ELF-1 (cell line): ENCODE measurements at regions not wholly inside any gene's neighbourhood (a gene's known extent, or its start where the extent isn't known, plus 50 kb on each side); places are given as distances from the start of the nearest gene placed in this dataset.

Experiments
- DNase-seq: peaks from one replicate; pipeline ENCODE4 v3.0.0-alpha.2; 2016; ENCODE audit warnings: low read depth, low spot score

DNA sequence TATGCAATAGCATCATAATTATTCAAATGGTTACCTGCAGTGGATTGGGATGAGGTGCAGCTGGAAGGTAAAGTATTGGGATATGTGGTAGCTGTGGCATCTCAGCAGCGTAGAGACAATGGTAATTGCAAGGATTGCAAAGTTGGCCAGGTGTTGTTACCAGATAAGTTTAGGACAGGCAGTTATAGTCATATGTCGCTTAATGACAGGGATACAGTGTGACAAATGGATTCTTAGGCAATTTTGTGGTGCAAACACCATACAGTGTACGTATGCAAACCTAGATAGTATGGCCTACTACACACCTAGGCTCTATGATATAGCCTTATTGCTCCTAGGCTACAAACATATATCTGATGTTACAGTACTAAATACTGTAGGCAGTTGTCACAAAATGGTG lies 163.5 kb upstream of the LYZL2 start:
- DNase-seq: no peak

DNA sequence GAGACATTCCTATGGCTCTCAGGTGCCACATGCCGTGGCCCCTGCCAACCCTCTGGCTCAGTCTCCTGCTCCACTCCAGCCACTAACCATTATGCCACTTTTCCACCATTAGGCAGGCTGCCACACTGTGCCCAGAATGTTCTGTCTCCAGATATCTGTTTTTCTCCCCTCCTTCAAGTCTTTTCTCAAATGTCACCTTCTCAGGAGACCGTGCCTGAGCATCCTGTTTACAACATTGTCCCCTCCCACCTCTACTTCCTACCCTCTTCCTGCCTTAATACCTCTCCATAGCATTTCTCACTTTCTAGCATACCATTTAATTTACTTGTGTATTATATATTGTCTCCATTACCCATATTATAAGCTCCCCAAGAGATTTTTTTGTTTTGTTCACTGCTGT lies 162.5 kb upstream of the LYZL2 start:
- DNase-seq: no peak

DNA sequence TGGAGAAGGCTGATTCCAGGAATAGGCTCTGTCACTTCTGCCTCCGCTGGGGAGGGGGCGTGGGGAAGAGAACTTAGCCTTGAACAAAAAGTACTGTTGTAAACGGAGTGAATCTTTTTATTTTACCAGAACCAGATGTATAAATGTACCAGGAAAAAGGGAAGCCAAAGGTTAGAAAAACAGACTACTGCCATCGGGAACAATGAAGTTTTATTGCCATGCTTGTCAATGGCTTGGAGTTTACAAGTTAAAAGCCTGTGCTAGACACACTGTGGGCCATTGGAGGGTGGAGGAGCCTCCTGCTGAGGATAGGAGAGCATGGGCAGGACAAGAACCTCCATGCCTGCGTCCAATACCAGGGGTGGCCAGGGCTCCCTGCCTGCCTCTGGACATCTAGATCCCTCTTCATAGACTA lies 161.7 kb upstream of the LYZL2 start:
- no peak for DNase-seq

DNA sequence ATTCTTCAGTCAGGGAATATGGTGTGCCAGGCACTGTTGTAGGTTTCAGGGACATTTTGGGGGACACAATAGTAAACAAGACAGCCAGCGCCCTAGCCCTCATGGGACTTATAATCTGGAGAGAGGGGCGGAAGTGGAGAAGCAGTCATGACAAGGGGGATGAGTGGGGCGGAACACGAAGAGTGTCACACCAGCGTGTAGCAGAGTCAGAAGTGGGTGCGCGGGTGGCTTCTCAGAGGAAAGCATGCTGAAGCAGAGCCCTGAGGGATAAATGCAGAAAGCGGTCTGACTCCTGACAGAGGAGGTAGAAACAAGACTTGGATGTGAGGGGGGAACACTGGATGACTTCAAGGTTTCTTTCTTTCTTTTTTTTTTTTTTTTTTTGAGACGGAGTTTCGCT lies 160.3 kb upstream of the LYZL2 start:
- DNase-seq: no peak

DNA sequence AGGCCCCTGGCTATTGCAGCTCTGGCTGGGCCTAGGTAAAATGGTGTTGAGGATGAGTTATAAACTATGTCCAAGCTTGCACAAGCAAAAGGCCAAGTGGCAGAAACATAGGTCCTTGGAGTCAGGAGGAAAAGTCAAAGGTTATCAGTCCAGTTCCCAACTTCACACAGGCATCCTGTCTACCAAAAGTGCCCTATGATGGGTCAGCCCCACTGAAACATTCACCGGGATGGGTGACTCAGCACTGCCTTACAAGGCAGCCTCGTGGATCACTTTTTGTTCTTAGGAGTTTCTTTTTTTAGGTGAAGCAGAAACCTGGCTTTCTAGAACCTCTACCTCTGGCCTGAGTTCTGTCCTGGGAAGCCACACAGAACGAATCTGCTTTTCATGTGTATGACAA lies 158.8 kb upstream of the LYZL2 start:
- peak; percentile 52 for DNase-seq

DNA sequence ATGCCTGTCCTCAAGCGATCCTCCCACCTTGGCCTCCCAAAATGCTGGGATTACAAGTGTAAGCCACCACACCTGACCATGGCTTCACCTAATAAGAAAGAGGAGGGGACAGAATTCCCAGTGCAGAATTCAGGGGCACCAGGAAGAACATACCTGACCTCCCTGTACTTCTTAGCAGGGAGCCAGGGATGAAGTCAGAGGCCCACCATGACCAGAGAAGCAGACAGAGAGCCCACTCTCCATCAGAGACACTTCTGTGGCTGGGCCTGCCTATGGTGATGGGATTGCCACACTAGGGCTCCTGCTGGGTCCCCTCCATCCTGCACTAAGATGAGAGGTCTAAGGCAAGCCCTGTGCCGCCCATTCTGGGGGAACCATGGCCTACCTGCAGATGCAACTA lies 157.4 kb upstream of the LYZL2 start:
- DNase-seq: no peak

DNA sequence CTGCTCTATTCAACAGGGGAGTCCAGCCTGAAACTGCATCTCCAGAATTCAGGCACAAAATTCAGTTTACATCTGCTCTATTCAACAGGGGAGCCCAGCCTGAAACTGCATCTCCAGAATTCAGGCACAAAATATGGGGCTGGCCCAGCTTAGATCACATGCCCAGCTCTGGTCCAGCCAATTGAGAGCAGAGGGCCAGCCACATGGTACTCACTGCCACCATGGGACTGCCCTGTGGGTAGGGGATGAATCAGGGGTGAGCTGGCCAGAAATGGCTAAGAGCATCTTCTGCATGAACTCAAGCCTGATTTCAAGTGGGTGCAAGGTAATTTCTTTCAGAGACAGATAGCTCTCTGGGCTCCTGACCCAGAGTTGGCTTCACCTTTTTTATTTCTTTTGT lies 156.6 kb upstream of the LYZL2 start:
- DNase-seq: no peak

DNA sequence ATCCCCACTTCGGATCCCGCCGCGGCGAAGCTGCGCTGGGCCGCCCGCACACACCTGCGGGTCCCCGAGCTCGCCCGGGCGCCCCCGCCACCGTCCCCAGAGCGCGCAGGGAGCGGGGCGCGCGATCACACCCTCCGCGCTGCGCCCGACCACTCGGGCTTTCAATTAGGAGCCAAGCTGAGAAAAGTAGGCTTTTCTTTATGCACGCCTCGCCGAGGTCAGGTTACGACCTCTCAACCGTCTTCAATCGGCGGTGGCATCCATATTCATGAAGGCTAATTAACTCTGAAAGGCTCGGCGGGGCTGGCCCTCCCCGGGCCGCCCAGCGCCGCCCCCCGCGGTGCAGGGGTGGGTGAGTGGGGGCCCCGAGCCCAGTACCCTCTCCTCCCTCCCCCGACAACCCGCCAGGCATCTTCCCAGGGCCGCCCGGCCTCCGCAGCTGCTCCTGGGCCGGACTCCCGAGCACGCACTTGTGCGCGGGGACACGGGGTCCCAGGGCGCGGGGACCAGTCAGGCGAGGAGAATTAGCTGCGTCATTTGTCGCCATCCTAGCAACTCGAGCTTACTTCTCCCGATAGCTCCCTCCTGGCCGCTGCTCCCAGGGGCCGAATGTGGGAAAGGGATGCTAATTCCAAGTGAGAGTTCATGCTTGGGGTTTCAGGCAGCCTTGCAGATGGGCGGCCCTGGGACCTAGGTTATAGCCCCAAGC lies 155.5 kb upstream of the LYZL2 start:
- DNase-seq: peak; percentile 93

DNA sequence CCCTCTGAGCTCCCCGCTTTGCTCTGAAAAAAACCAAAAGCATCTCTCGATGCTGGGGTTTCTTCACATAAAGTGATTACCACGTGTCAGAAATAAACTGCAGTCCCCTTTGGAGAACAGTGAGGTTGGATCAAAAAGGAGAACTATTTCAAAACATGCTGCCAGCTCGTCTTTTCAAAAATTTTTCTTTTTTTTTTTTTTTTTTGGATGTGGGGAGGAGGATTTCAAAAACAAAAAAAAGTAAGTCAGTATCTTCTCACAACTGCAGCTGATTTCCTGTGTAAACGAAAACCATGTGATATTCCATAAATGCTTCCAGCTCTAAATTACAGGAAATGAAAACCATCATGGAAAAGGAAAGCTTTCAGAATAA lies 155.0 kb upstream of the LYZL2 start:
- no peak for DNase-seq

DNA sequence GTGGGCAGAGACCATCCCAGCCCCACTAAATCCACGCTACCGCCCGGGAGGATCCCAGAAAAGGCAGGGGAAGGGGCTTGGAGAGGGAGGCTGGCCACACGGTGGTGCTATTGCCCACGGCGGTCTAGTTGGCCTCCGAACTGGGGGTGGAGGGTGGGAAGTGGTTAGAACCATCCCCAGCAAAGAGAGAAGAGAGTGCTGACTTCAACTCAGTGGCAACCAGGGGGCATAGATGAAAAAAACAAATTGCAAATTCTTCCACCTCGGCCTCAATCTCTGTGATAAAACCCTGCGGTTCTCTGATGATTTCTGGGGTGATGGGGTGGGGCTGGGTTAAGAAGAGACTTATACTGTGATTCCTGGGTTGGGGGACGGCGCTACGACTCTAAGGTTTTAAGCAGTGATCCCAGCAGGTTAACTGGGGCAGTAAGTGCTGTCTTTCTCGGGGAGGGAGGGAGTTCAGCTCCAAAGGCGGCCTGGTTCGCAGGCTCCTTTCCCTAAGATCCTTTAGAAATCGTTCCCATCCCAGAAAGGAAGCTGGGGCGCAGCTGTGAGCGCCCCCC lies 154.5 kb upstream of the LYZL2 start:
- peak; percentile 92 for DNase-seq

DNA sequence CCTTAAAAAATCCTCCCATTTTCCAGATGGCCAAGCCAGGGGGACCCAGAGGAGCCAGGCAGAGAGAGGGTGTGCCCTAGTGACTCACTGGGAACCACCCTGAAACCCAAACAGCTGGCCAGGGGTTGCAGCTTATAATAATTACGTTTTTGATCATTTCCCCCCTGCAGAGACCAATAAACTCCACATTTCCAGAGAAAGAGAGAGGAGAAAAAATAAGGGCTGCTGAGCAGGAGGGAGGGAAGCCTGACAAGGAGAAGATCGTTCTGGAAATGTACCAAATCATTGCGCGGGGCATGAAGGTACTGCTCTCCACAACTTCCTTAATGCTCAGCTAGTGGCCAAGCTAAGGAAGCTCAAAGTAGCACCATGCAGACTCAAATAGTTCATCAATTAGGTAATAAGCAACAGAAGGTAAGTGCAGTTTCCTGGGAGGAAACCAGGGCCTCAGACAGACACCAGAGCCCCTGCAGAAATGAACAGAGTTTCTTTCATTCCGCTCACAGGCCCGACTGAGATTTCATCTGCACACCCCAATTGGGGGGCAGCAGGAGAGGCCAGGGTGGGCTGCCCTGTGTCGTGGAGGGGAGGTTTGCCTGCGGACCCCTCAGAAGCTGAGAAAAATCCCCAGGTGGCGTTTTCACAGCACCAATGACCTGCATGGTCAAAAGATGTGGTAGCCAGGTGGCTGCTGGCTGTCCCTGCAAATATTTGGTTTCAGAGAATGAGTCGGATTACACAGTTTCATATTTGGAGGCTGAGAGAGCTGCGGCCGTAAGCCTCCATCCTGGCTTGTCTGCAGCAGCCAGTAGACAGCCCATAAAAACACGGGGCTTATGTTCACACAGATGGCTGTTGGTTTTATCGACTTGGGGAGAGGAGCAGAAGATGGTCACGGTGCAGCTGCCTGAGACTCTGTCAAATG lies 153.2 kb upstream of the LYZL2 start:
- no peak for DNase-seq

DNA sequence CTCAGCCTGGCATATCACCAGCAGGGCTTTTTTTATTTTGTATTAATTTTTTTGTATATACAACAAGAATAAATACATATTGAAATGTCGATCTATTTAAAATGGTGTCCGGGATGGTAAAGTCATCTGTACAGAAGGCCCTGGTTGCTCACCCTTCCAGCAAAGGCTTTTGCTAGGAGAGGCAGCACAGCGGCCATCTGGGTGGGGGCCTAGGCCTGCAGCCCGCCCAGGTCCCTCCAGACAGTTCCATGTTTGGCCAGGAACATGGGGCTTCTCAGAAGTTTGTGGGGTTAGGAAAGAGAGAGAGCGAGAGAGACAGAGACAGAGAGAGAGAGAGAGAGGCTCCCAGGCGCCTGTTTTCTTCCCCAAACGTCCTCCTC lies 152.6 kb upstream of the LYZL2 start:
- DNase-seq: no peak

DNA sequence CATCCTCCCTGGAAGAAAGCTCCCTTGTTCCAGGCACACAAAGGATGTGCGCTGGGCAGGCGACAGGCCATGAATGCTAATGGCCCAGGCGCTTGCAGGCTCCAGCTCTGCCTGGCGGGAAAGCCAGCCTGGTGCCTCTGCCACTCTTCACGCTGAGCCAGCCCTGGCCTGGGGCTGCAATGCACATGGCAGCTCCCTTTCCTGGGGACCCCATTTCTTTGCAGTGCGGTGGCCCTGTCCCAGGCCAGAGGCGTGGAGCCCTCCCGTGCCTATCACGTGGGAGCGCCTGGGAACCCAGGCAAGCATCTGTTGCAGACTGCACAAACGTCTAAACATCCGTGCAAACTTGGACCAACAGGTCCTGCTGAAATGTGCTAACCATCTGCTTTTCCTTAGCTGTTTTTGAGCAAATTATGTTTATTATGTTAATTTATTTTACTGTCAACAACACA lies 152.1 kb upstream of the LYZL2 start:
- no peak for DNase-seq

DNA sequence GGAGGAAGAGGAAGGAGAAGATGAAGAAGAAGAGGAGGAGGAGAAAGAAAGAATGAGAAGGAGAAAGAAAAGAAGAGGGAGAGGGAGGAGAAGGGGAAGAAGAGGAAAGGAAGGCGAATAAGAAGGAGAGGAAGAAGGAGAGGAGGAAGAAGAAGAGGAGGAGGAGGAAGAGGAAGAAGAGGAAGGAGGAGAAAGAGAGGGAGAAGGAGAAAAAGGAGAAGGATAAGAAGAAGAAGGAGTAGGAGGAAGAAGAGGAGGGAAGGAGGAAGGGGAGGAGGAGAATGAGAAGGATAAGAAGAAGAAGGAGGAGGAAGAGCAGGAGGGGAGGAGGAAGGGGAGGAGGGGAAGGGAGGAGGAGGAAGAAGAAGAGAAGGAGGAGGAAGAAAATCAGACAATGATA lies 149.2 kb upstream of the LYZL2 start:
- DNase-seq: no peak

DNA sequence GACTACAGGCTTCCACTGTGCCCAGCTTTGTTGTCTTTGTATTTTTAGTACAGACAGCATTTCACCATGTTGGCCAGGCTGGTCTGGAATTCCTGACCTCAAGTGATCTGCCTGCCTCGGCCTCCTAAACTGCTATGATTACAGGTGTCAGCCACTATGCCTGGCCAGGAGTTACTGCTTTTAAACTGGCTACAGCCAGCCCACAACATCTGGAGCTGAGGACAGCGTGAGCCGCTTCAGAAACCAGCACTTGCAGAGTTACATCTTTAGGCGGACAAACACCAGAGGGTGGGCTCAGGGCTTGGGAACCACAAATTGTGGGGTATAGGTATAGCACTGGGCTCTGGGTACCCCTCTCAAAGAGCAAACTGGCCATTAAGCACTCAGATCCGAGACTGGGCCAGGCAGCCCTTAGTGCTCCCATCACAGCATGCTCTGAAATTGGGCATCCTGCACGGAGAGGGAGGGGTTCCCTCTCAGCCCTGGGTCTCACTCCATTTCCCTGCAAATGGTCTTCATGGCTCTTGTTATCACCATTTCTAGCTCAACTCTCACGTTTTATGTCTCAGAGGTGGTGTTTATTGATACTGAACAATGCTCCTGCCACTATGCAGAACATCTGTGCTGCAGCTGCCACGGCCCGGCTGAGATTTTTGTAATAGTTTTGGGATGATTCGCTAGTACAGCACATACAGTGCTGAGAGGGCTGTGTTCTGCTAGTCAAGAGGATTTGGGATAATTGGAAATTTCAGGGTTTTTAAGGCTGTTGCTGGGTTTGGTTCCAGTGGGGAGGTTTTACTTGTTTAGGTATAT lies 146.4 kb upstream of the LYZL2 start:
- DNase-seq: no peak

DNA sequence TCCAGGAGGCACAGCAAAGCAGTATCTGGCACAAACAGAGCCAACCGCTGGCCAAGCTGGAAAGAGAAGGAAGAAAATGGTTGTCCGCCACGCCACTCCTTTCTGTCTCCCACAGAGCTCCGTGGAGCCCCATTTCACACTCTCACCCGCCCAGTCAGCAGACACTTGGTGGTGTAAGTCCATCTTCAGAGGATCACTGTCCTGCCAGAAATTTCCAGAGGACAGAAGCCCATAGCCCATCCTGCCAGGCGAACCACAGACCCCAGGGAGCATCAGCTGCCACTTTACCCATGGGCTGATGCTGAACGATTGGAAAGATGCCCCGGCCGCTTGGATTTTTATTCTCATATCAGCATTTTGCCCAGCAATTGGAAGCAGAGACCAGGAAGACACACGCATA lies 144.7 kb upstream of the LYZL2 start:
- DNase-seq: no peak

DNA sequence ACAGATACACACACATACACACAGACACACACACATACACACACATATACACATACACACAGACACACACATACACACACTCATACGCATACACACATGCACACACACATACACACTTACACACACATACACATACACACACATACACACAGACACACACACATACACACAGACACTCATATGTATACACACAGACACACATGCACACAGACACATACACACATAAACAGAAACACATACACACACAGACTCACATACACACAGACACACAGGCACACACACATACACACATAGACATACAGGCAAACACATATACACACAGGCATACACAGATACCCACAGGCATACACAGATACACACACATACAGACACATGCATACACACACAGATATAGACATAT lies 143.9 kb upstream of the LYZL2 start:
- no peak for DNase-seq

DNA sequence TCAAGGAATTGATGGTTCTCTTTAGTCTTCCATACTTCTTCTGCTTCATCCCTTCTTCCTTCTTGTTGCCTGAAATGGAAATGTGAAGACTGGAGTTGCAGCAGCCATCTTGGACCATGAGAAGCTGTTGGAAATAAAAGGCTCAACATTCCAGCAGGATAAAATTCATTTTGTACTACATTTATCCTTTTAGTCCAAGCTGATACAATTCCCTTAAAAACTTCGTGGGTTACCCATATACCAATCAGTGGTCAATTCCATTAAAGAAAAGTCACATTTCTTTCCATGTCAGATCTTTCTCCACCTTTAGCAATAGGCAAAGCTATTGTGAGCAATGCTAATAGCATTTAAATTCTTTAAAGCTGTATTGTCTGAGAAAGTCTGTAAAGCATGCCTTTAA lies 141.3 kb upstream of the LYZL2 start:
- no peak for DNase-seq

DNA sequence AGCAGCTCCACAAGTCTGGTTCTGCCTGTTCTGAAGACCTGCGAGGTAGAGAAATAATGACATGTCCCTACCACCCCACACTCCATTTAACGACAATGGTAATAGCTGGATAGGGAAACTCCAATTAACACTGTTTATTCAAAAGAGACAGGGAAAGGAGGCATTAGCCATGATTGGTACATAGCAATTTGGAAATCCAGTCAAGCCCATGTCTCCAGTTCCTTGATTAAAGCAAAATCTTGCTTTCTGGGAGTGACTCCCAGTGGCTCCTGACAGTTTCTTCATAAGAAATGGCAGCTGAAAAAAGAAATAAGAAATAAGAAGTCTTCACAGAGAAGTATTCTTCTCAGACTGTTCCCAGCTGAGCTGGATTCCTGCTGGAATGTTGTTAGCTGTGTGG lies 140.7 kb upstream of the LYZL2 start:
- DNase-seq: no peak

DNA sequence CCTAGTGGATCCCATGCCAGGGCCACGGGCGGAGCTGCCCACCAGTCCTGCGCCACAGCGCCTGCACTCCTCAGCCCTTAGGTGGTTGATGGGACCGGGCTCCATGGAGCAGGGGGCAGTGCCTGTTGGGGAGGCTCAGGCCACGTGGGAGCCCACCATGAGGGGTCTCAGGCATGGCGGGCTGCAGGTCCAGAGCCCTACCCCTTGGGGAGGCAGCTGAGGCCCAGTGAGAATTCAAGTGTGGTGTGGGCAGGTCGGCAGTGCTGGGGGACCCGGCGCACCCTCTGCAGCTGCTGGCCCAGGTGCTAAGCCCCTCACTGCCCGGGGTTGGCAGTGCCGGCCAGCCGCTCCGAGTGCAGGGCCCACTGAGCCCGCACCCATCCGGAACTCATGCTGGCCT lies 139.8 kb upstream of the LYZL2 start:
- no peak for DNase-seq

DNA sequence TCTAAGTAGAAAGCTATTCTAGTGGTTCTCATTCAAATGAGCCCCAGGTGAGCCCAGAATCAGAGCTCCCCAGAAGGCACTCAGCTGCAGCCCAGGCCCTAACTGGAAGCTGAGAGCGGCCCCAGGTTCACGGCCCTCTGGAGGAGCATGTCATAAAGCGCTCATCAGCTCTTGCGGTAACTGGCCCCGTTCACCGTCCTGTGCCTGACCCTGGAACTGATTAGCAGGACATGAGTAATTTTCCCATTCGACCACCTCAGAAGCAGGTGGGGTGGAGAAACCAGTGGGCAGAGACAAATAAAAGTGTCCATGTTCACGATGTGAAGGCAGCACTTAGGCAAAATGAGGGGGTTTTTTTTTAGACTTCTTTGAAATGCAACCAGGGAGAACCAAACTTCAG lies 136.1 kb upstream of the LYZL2 start:
- DNase-seq: no peak

DNA sequence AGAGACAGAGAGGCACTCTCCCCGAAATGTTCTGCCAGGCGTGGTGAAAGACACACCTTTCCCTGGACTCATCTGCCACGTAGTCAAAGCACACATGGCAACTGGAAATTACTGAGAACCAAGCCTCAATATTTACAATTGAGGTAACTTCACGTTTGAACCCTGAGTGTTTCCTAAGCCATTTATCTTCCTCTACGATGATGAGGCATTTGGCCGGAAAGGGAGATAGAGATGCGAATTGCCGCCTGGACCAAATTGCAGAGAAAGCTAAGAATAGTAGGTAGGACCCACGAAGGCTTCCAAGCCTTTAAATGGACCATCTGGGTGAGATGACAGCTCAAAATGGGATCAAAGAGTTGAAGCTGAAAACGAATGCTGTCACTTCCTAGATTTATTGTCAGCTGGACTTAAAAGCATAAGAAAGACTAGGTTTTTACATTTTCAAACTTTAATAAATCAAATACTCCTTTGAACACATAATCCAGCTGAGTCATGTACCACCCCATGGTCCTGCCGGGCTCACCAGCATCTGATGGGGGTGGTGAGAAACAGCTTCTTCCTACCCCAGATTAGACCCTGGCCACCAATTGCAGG lies 135.6 kb upstream of the LYZL2 start:
- DNase-seq: no peak
